Epidermal melanocyte (primary cell): ENCODE measurements at regions not wholly inside any gene's neighbourhood (a gene's known extent, or its start where the extent isn't known, plus 50 kb on each side); places are given as distances from the start of the nearest gene placed in this dataset.

ENCODE experiments used
- DNase-seq: peaks from one replicate; pipeline ENCODE4 v3.0.0; 2011; ENCODE audit warnings: low spot score; ENCODE audit not compliant: insufficient read length

- DNase-seq: no peak
Observed at GRCh38 chr19:28424077-28424476, 788.9 kb downstream of the UQCRFS1 start.

DNA sequence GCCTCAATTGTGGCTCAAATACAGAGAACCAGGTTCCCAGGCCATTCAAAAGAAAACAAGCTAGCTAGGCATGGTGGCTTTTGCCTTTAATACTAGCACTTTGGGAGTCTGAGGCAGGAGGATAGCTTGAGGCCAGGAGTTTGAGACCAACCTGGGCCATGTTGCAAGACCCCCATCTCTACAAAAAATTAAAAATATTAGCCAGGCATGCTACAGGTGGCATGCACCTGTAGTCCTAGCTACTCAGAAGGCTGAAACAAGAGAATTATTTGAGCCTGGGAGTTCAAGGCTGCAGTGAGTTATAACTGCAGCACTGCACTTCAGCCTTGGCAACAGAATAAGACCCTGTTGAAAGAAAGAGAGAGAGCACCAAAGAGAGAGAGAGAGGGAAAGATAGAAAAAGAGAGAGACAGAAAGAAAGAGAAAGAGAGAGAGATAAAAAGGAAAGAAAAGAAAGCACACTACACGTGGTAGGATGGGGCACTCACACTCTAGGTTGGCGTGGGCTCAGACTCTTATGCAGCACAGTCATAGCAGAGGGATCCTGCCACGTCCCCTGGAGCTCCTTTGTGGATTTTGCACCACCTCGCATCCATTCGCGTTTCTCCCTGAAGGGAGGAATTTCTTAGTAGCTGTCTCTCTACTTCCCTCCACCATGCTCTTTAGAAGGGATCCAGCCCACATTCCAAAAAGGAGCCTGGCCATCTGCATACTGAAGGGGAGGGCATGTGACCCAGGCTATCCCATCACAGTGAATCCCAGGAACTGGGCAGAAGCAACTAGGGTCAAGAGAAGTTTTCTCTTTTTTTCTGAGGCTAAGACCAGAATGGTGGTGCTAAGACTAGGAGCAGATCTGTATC is 789.9 kb downstream of the UQCRFS1 start:
- no peak for DNase-seq

DNA sequence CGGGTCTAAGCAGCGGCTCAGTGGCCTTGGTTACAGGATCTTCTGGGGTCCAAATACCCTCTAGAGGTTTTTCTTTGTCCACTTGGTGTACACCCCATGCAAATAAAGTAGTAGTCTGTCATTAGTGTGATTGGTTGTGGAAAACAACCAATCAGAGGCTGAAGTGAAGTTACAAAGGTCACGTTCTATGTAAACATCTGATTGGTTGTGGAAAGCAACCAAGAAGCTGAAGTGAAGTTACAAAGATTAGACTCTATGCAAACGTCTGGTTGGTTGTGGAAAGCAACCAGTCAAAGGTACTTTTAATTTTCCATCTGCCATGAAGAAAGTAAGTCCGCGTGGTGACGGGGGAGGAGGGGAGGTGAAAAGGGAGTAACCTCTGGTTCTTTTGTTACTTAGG is 790.9 kb downstream of the UQCRFS1 start:
- DNase-seq: no peak

GRCh38 chr19:28420811-28421550 is 792.0 kb downstream of the UQCRFS1 start:
- DNase-seq: no peak

DNA sequence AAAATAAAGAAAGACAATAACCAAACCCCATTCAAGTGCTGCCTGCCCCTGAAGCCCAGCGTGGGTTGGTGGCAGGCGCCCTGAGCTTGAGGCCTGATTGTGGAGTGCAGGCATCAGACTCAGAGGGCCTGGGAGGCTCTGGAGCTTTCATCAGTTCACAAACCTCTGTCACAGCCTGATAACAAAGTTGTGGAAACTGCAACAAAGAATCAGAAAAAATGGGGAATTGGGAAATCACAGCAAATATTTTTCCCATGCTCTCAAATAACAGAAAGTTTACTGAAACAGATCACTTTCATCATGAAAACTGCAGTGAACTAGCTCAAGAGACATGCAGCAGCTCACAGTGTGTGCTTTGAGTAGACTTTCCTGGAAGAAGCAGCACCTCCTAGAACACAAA is 793.6 kb downstream of the UQCRFS1 start:
- no peak for DNase-seq

GRCh38 chr19:28417361-28417760 is 795.6 kb downstream of the UQCRFS1 start:
- DNase-seq: no peak

GRCh38 chr19:28416245-28416644 is 796.7 kb downstream of the UQCRFS1 start:
- no peak for DNase-seq

GRCh38 chr19:28414748-28415147 is 798.2 kb downstream of the UQCRFS1 start:
- DNase-seq: no peak

GRCh38 chr19:28409859-28410258 is 803.1 kb downstream of the UQCRFS1 start:
- DNase-seq: no peak

- no peak for DNase-seq
Observed at GRCh38 chr19:28406966-28407365, 806.0 kb downstream of the UQCRFS1 start.

- no peak for DNase-seq
Observed at GRCh38 chr19:28405346-28405742, 807.6 kb downstream of the UQCRFS1 start.

DNA sequence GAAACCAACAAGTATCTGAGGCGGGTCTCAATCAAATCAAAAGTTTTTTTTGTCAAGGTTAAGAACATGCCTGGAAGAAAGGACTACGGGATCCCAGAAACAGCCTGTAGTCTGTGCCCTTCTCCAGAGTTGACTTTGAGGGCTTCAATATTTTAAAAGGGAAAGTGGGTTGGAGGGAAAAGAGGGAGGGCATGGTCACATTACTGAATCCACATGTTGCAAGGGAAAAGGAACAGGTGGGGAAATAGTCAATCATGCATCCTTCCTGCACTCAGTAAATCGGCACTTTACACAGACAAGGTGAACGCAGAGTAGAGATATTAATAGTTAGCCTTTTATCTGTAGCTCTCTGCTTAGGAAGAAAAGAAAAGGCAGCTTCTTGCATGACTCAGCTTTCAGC is 808.5 kb downstream of the UQCRFS1 start:
- no peak for DNase-seq

- no peak for DNase-seq
Observed at GRCh38 chr19:28403690-28404089, 809.3 kb downstream of the UQCRFS1 start.

GRCh38 chr19:28402701-28403290 is 810.2 kb downstream of the UQCRFS1 start:
- DNase-seq: no peak

DNA sequence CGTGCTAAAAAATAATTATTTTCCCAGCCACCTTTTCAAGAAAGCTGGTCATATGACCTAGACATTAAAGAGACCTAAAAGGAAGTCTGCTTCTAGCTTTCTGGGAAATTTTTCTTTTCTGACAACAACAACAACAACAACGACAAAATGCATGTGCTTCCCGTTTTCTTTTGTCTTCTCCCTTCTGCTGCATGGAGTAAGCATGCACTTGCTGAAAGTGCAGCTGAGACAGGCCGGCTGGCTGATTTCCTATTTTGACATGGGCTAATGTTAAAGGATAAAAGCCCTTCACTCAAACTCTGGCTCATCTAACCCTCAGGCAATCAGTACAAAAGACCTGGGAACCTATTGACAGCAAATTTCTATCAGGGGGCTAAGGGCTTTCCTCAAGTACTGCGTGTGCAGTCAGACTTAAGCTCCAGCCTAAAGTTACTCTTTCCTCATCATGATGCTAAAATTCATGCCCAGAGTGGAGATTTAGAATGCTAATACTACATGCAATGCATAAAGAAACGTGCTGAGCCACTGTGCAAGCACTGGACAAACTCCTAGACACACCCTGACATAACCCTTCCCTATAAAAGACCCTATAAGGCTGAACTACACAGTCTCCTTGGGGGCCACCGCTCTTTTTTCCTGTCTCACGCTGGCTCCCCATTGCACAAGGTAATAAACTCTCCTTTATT is 811.1 kb downstream of the UQCRFS1 start:
- DNase-seq: no peak

DNA sequence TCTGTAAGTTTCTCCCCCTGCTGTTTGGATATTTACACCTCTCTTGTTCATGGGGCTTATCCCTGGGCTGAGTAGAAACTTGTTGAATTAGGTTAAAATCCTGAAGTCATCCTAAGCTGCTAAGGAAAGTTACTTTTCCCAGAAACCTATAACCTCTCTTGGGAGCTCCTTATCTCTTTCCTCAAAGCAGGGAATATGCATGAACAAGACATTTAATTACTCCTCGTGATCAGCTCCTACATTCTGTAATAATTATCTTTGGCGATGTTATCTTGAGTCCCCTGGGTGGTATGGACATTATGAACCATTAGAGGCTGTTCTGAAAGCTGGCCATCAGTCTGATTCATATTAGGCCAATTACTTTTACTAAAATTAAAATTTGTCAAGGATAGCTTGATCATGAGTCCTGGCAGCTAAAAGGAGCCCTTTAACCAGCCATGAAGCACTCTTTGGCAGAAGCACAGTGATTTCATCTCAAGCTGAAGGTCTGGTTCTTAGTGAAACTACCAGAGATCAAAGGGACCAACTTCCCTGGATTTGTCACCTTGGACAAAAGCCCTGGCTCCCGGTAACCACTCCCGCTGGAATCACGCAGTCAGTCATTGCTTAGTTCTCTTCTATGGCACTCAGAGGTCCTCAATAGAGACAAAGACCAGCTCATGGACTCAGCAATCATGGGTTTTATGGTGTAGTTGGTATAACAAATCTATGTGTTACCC is 811.8 kb downstream of the UQCRFS1 start:
- no peak for DNase-seq

DNA sequence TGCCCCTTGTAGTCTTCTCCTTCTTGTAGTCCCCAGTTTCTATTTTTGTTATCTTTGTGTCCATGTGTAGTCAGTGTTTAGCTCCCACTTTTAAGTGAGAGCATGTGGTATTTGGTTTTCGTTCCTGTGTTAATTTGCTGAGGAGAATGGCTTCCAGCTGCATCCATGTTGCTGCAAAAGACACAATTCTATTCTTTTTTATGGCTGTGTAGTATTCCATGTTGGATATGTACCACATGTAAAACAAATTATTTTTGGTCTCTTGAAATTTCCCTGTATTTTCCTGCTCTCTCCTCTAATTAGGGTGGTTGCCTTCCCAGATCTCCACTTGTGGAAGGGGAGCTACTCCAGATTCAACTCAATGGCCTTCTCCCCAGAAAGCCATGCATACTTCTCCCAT is 813.8 kb downstream of the UQCRFS1 start:
- no peak for DNase-seq

GRCh38 chr19:28397800-28398199 is 815.2 kb downstream of the UQCRFS1 start:
- DNase-seq: no peak

DNA sequence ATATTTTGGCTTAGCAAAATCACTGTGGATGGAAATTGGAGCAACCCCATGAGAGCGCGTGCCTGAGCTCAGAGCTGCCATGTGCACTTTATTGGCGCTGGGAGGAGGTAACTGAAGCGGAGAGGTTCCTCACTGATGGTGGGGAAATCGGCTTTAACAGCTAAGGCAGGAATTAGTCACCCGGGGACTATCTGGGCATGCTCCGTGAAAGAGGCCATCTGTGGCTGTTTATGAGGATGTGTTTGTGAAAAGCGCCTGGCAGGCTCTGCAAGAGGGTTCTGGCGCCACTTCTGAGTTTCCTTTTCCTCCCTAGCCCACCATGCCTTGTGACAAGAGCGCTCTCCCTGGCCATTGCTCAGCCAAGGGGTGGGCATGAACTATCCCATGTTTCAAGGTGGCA is 815.6 kb downstream of the UQCRFS1 start:
- DNase-seq: no peak

- DNase-seq: no peak
Observed at GRCh38 chr19:28396287-28396831, 816.6 kb downstream of the UQCRFS1 start.

GRCh38 chr19:28394725-28395124 is 818.2 kb downstream of the UQCRFS1 start:
- no peak for DNase-seq
